GM23248 (cell line): ENCODE measurements at regions not wholly inside any gene's neighbourhood (a gene's known extent, or its start where the extent isn't known, plus 50 kb on each side); places are given as distances from the start of the nearest gene placed in this dataset.
A peak's percentile ranks its signal among the peaks of the same experiment; 100 is the strongest.

Experiments
- DNase-seq: peaks from one replicate; pipeline ENCODE4 v3.0.0-alpha.2; 2015
- H2AFZ ChIP-seq: fragments of 200-600 bp; sonication (generic); 2 replicates; pipeline ENCODE4 v1.6.1; 2016; ENCODE audit warnings: antibody characterized with exemption
- H3F3A ChIP-seq: fragments of 200-600 bp; sonication (generic); 2 replicates; pipeline ENCODE4 v1.6.1; 2016; ENCODE audit warnings: mild to moderate bottlenecking, antibody characterized with exemption, mixed run types; ENCODE audit not compliant: insufficient read depth
- H3K27ac ChIP-seq: fragments of 200-600 bp; sonication (generic); 2 replicates; pipeline ENCODE4 v1.5.1; 2016; ENCODE audit warnings: mild to moderate bottlenecking
- H3K27me3 ChIP-seq: fragments of 200-600 bp; sonication (generic); replicated peaks from 2 replicates; pipeline ENCODE4 v1.6.1; 2016; ENCODE audit warnings: mild to moderate bottlenecking; ENCODE audit not compliant: insufficient read depth
- H3K36me3 ChIP-seq: fragments of 200-600 bp; sonication (generic); 2 replicates; pipeline ENCODE4 v1.6.1; 2016; ENCODE audit warnings: low read depth, mild to moderate bottlenecking
- H3K4me1 ChIP-seq: fragments of 200-600 bp; sonication (generic); 2 replicates; pipeline ENCODE4 v1.6.1; 2016; ENCODE audit warnings: mild to moderate bottlenecking; ENCODE audit not compliant: insufficient read depth
- H3K4me2 ChIP-seq: fragments of 200-600 bp; sonication (generic); one replicate; pipeline ENCODE4 v1.6.1; 2016; ENCODE audit warnings: mild to moderate bottlenecking; ENCODE audit not compliant: unreplicated experiment
- H3K4me3 ChIP-seq: fragments of 200-600 bp; sonication (generic); 2 replicates; pipeline ENCODE4 v1.5.1; 2016; ENCODE audit warnings: mild to moderate bottlenecking
- H3K79me2 ChIP-seq: fragments of 200-600 bp; sonication (generic); 2 replicates; pipeline ENCODE4 v1.6.1; 2016; ENCODE audit warnings: mild to moderate bottlenecking; ENCODE audit not compliant: insufficient read depth
- H3K9ac ChIP-seq: fragments of 200-600 bp; sonication (generic); 2 replicates; pipeline ENCODE4 v1.6.1; 2016; ENCODE audit warnings: mild to moderate bottlenecking
- H3K9me2 ChIP-seq: fragments of 200-600 bp; sonication (generic); 2 replicates; pipeline ENCODE4 v1.6.1; 2016; ENCODE audit warnings: mixed run types, mild to moderate bottlenecking, moderate library complexity; ENCODE audit not compliant: insufficient read depth
- H3K9me3 ChIP-seq: fragments of 200-600 bp; sonication (generic); one replicate; pipeline ENCODE4 v1.6.1; 2017; ENCODE audit warnings: low read depth
- H4K20me1 ChIP-seq: fragments of 200-600 bp; sonication (generic); 2 replicates; pipeline ENCODE4 v1.6.0; 2016; ENCODE audit not compliant: insufficient read depth
- EZH2 ChIP-seq: fragments of 200-600 bp; sonication (generic); IDR thresholded peaks from 2 replicates; pipeline ENCODE4 v1.6.1; 2018; ENCODE audit warnings: antibody characterized with exemption, mild to moderate bottlenecking; ENCODE audit not compliant: insufficient read depth, poor library complexity, severe bottlenecking
- EZH2phosphoT487 ChIP-seq: fragments of 200-600 bp; sonication (generic); IDR thresholded peaks from 2 replicates; pipeline ENCODE4 v1.6.1; 2018; ENCODE audit warnings: antibody characterized with exemption, moderate library complexity, mild to moderate bottlenecking, low read depth; ENCODE audit not compliant: insufficient read depth
- WGBS, 2 experiments: methylation state at CpG; one replicate each; pipeline ENCODE4 v1.1.6; 2015 to 2017; ENCODE audit warnings: low lambda C conversion rate in 2 of 2, low coverage in 1 of 2; ENCODE audit errors: missing lambda C conversion rate in 2 of 2; 5-methylcytosine and 5-hydroxymethylcytosine counted together
- in situ Hi-C: fragments of 300-500 bp; cut with MboI; formaldehyde crosslinking; loops from 2 replicates; pipeline ENCODE4 v1.15.0; 2020

GRCh38 chr5:31137676-31138075, 55.8 kb upstream of the CDH6 start:
- TF ChIP-seq EZH2phosphoT487, result no peak
- no peak for TF ChIP-seq EZH2
- Histone ChIP-seq H3K27ac (no peak overlapping the region), H3K9ac (no peak overlapping the region), H4K20me1 (no peaks in the 10 kb centered on the region), H3K4me3 (no peak overlapping the region), H3K27me3 (no peaks in the 10 kb centered on the region), H3K4me2 (no peak overlapping the region), H3K9me3 (no peaks in the 10 kb centered on the region), H3K4me1 (peaks cover 16% of the 10 kb centered on the region), H2AFZ (no peak overlapping the region), H3K36me3 (no peaks in the 10 kb centered on the region), H3F3A (no peaks in the 10 kb centered on the region), H3K79me2 (no peaks in the 10 kb centered on the region), H3K9me2 (no peaks in the 10 kb centered on the region)
- WGBS, 2 experiments, result 8 to 14% methylated on average over 2 of the region's 2 CpGs
- no peak for DNase-seq
- in situ Hi-C loops, result no loop called here

- no peaks in the 10 kb centered on the region for H3K79me2 ChIP-seq
- no peaks in the 10 kb centered on the region for H3K9me3 ChIP-seq
- H3K4me2 ChIP-seq, result no peak overlapping the region
- no peak overlapping the region for H3K27ac ChIP-seq
- no peak overlapping the region for H3K4me3 ChIP-seq
- no peaks in the 10 kb centered on the region for H3K9me2 ChIP-seq
- no peaks in the 10 kb centered on the region for H3K36me3 ChIP-seq
- no peak for TF ChIP-seq EZH2
- TF ChIP-seq EZH2phosphoT487, result no peak
- H3K9ac ChIP-seq, result no peak overlapping the region
- DNase-seq, result no peak
- H3K4me1 ChIP-seq, result peaks cover 16% of the 10 kb centered on the region
- H3F3A ChIP-seq, result no peaks in the 10 kb centered on the region
- H3K27me3 ChIP-seq, result no peaks in the 10 kb centered on the region
- 87 to 94% methylated on average over 5 of the region's 5 CpGs for WGBS, 2 experiments
- H2AFZ ChIP-seq, result no peak overlapping the region
- in situ Hi-C loops, result no loop called here
- H4K20me1 ChIP-seq, result no peaks in the 10 kb centered on the region
Measured at GRCh38 chr5:31135542-31135941, 57.9 kb upstream of the CDH6 start.

GRCh38 chr5:31133488-31133887, 60.0 kb upstream of the CDH6 start:
- H3K4me1 ChIP-seq, result peaks cover 16% of the 10 kb centered on the region
- in situ Hi-C loops, result no loop called here
- no peaks in the 10 kb centered on the region for H3K79me2 ChIP-seq
- H4K20me1 ChIP-seq, result no peaks in the 10 kb centered on the region
- no peak overlapping the region for H3K27ac ChIP-seq
- no peaks in the 10 kb centered on the region for H3K9me2 ChIP-seq
- H3K4me3 ChIP-seq, result no peak overlapping the region
- DNase-seq, result peak; percentile 57
- WGBS, 2 experiments, result 29 to 31% methylated on average over 4 of the region's 4 CpGs
- peak overlapping the region; percentile 52; the same call in 1 of the 2 replicates for H2AFZ ChIP-seq
- H3K4me2 ChIP-seq, result peak overlapping the region; percentile 78
- no peaks in the 10 kb centered on the region for H3K36me3 ChIP-seq
- no peaks in the 10 kb centered on the region for H3K27me3 ChIP-seq
- no peak for TF ChIP-seq EZH2phosphoT487
- TF ChIP-seq EZH2, result no peak
- H3K9ac ChIP-seq, result no peak overlapping the region
- H3K9me3 ChIP-seq, result no peaks in the 10 kb centered on the region
- H3F3A ChIP-seq, result no peaks in the 10 kb centered on the region

- in situ Hi-C loops, result no loop called here
- no peaks in the 10 kb centered on the region for H3K79me2 ChIP-seq
- no peak for DNase-seq
- H3K36me3 ChIP-seq, result no peaks in the 10 kb centered on the region
- H3K9ac ChIP-seq, result no peak overlapping the region
- H3K4me2 ChIP-seq, result no peak overlapping the region
- no peak overlapping the region for H3K27ac ChIP-seq
- no peak overlapping the region for H3K4me3 ChIP-seq
- 91 to 92% methylated on average over 10 of the region's 10 CpGs for WGBS, 2 experiments
- TF ChIP-seq EZH2phosphoT487, result no peak
- no peak overlapping the region for H2AFZ ChIP-seq
- H3K4me1 ChIP-seq, result peaks cover 10% of the 10 kb centered on the region
- no peaks in the 10 kb centered on the region for H3K9me3 ChIP-seq
- H3F3A ChIP-seq, result no peaks in the 10 kb centered on the region
- no peaks in the 10 kb centered on the region for H3K9me2 ChIP-seq
- H4K20me1 ChIP-seq, result no peaks in the 10 kb centered on the region
- H3K27me3 ChIP-seq, result no peaks in the 10 kb centered on the region
Measured at GRCh38 chr5:31131381-31131891, 62.0 kb upstream of the CDH6 start.

- no peaks in the 10 kb centered on the region for H3F3A ChIP-seq
Measured at GRCh38 chr5:31130676-31131075, 62.8 kb upstream of the CDH6 start.

More at GRCh38 chr5:31130676-31131075, 62.8 kb upstream of the CDH6 start:
- Histone ChIP-seq H3K4me2 (no peak overlapping the region), H2AFZ (no peak overlapping the region), H3K27me3 (no peaks in the 10 kb centered on the region), H3K4me3 (no peak overlapping the region), H3K9me3 (no peaks in the 10 kb centered on the region), H3K27ac (no peak overlapping the region), H3K9ac (no peak overlapping the region), H3K36me3 (no peaks in the 10 kb centered on the region), H3K79me2 (no peaks in the 10 kb centered on the region), H3K4me1 (peaks cover 10% of the 10 kb centered on the region), H3K9me2 (no peaks in the 10 kb centered on the region), H4K20me1 (no peaks in the 10 kb centered on the region)
- in situ Hi-C loops, result no loop called here
- 77 to 85% methylated on average over 2 of the region's 2 CpGs for WGBS, 2 experiments
- DNase-seq, result no peak
- no peak for TF ChIP-seq EZH2phosphoT487
- no peak for TF ChIP-seq EZH2
